Activated CD8-positive, alpha-beta memory T cell treated with anti-CD3 and anti-CD28 coated beads, Interleukin-2, amount 50 U/mL, for 48 hours (primary cell): ENCODE measurements at regions not wholly inside any gene's neighbourhood (a gene's known extent, or its start where the extent isn't known, plus 50 kb on each side); places are given as distances from the start of the nearest gene placed in this dataset.
A peak's percentile ranks its signal among the peaks of the same experiment; 100 is the strongest.

Source experiments
- DNase-seq: peaks from one replicate; pipeline ENCODE4 v3.0.0-alpha.2; 2020

GRCh38 chr1:207971331-207972219 lies 60.6 kb upstream of the CD34 start:
- DNase-seq, result no peak

GRCh38 chr1:207970329-207971233 lies 59.7 kb upstream of the CD34 start:
- no peak for DNase-seq

- DNase-seq, result no peak
Observed at GRCh38 chr1:207969528-207969927, 58.6 kb upstream of the CD34 start.

GRCh38 chr1:207968521-207969009 lies 57.6 kb upstream of the CD34 start:
- no peak for DNase-seq

GRCh38 chr1:207967703-207968102 lies 56.8 kb upstream of the CD34 start:
- DNase-seq, result no peak

- DNase-seq, result no peak
Observed at GRCh38 chr1:207966521-207966920, 55.6 kb upstream of the CD34 start.

- no peak for DNase-seq
Observed at GRCh38 chr1:207965392-207966387, 54.8 kb upstream of the CD34 start.

GRCh38 chr1:207964195-207964966 lies 53.5 kb upstream of the CD34 start:
- DNase-seq, result no peak

- peak; percentile 95 for DNase-seq
Observed at GRCh38 chr1:207963427-207964194, 52.7 kb upstream of the CD34 start.

GRCh38 chr1:207962716-207963426 lies 51.9 kb upstream of the CD34 start:
- peak; percentile 72 for DNase-seq
